A549 (cell line): ENCODE measurements at regions not wholly inside any gene's neighbourhood (a gene's known extent, or its start where the extent isn't known, plus 50 kb on each side); places are given as distances from the start of the nearest gene placed in this dataset.

Experiments
- ATAC-seq, 2 experiments: fragments of 200-7000 bp in 1 of 2; fragments of >200 bp in 1 of 2; cut with Nextera tagmentation in 1 of 2; cut with Tn5 transposase in 1 of 2; 3 replicates each; pipeline versions ENCODE4 v1.8.0 to v1.9.1; 2018 to 2020; ENCODE audit warnings: mild to moderate bottlenecking in 1 of 2, moderate library complexity in 1 of 2
- CTCF ChIA-PET: fragments of 300-600 bp; sonication (Branson Sonifier 250); formaldehyde crosslinking; extraction: SDS; loops from one replicate; lab custom pipeline; 2021; ENCODE audit warnings: antibody characterized with exemption, inconsistent platforms; lab: Yijun Ruan, JAX
- POLR2A ChIA-PET: fragments of 350-600 bp; formaldehyde crosslinking; extraction: SDS; loops from one replicate; lab custom pipeline; 2021; ENCODE audit warnings: antibody characterized with exemption, inconsistent platforms; lab: Yijun Ruan, JAX
- DNase-seq, 2 experiments: peaks; one replicate each; pipeline versions ENCODE4 v3.0.0 to v3.0.0-alpha.2; 2011 to 2016; ENCODE audit warnings: low read depth in 1 of 2, low spot score in 1 of 2
- FAIRE-seq: peaks from 2 replicates; lab custom pipeline; 2011; peaks lifted over from hg19 to GRCh38; lab: Jason Lieb, UNC
- H3K27ac ChIP-seq, 2 experiments: fragments of >200 bp; sonication (Bioruptor Twin); formaldehyde crosslinking; 3 replicates each; pipeline ENCODE4 v1.5.1; 2016 to 2017
- H3K4me1 ChIP-seq: fragments of >200 bp; sonication (Bioruptor Twin); formaldehyde crosslinking; 3 replicates; pipeline ENCODE4 v1.6.1; 2016
- H3K4me2 ChIP-seq: fragments of >200 bp; sonication (Bioruptor Twin); formaldehyde crosslinking; 3 replicates; pipeline ENCODE4 v1.6.1; 2016
- H3K4me3 ChIP-seq: fragments of >200 bp; sonication (Bioruptor Twin); formaldehyde crosslinking; 3 replicates; pipeline ENCODE4 v1.5.1; 2016
- H3K9me3 ChIP-seq: fragments of >200 bp; sonication (Bioruptor Twin); formaldehyde crosslinking; 3 replicates; pipeline ENCODE4 v1.6.1; 2016
- CBX2 ChIP-seq: fragments of 200-600 bp; sonication (generic); IDR thresholded peaks from 2 replicates; pipeline ENCODE4 v1.6.1; 2016; ENCODE audit warnings: low read depth, mild to moderate bottlenecking, borderline replicate concordance
- CBX8 ChIP-seq: fragments of 200-600 bp; sonication (generic); IDR thresholded peaks from 2 replicates; pipeline ENCODE4 v1.6.1; 2016
- CHD2 ChIP-seq: fragments of 150-350 bp; IDR thresholded peaks from 2 replicates; pipeline ENCODE4 v1.6.1; 2014; ENCODE audit warnings: low read length; ENCODE audit not compliant: partially characterized antibody
- CHD4 ChIP-seq: fragments of 200-600 bp; sonication (generic); IDR thresholded peaks from 2 replicates; pipeline ENCODE4 v1.6.1; 2016; ENCODE audit warnings: antibody characterized with exemption, mild to moderate bottlenecking, borderline replicate concordance
- CTCF ChIP-seq: fragments of >200 bp; sonication (Bioruptor Twin); formaldehyde crosslinking; IDR thresholded peaks from 3 replicates; pipeline ENCODE4 v1.5.1; 2016
- EHMT2 ChIP-seq: fragments of 200-600 bp; sonication (generic); IDR thresholded peaks from 2 replicates; pipeline ENCODE4 v1.6.1; 2016; ENCODE audit warnings: antibody characterized with exemption, low read depth, mild to moderate bottlenecking, moderate library complexity
- FOSL2 ChIP-seq, 2 experiments: fragments of 450-650 bp in 1 of 2; fragments of >200 bp in 1 of 2; sonication (Bioruptor Twin) in 1 of 2; formaldehyde crosslinking; IDR thresholded peaks; 2 replicates each; pipeline versions ENCODE4 v1.5.0 to v1.6.1; 2016 to 2020; ENCODE audit warnings: mild to moderate bottlenecking in 1 of 2, moderate library complexity in 1 of 2
- FOXS1 ChIP-seq: fragments of 250-450 bp; sonication (Bioruptor Pico); IDR thresholded peaks from 2 replicates; pipeline ENCODE4 v1.5.0; 2020; ENCODE audit warnings: mild to moderate bottlenecking, moderate library complexity
- GATA3 ChIP-seq: IDR thresholded peaks from 2 replicates; pipeline ENCODE4 v1.6.1; 2012; ENCODE audit warnings: borderline replicate concordance
- HDAC2 ChIP-seq: fragments of 200-600 bp; sonication (generic); IDR thresholded peaks from 2 replicates; pipeline ENCODE4 v1.6.1; 2016
- HEYL ChIP-seq: fragments of 250-450 bp; sonication (Bioruptor Pico); IDR thresholded peaks from 2 replicates; pipeline ENCODE4 v1.8.0; 2021; ENCODE audit warnings: mild to moderate bottlenecking, moderate library complexity
- HOXA7 ChIP-seq: fragments of 250-450 bp; sonication (Bioruptor Pico); IDR thresholded peaks from 2 replicates; pipeline ENCODE4 v1.5.0; 2020; ENCODE audit warnings: mild to moderate bottlenecking, moderate library complexity
- HOXB5 ChIP-seq: fragments of 250-450 bp; sonication (Bioruptor Pico); IDR thresholded peaks from 2 replicates; pipeline ENCODE4 v1.5.0; 2020; ENCODE audit warnings: mild to moderate bottlenecking, moderate library complexity
- JUN ChIP-seq, 2 experiments: fragments of >200 bp; sonication (Bioruptor Twin); formaldehyde crosslinking; IDR thresholded peaks; 2 replicates in 1 of 2; 3 replicates in 1 of 2; pipeline ENCODE4 v1.6.1; 2016 to 2017
- KDM5A ChIP-seq: fragments of 200-600 bp; sonication (generic); IDR thresholded peaks from 2 replicates; pipeline ENCODE4 v1.6.1; 2016; ENCODE audit warnings: antibody characterized with exemption, mild to moderate bottlenecking
- MAX ChIP-seq: IDR thresholded peaks from 2 replicates; pipeline ENCODE4 v1.6.1; 2012
- MAZ ChIP-seq: fragments of 150-350 bp; IDR thresholded peaks from 2 replicates; pipeline ENCODE4 v1.6.1; 2014; ENCODE audit warnings: antibody characterized with exemption, low read depth, low read length, borderline replicate concordance
- MYC ChIP-seq: IDR thresholded peaks from 2 replicates; pipeline ENCODE4 v1.6.1; 2012; ENCODE audit warnings: mild to moderate bottlenecking, inconsistent platforms, low read length, improper control_type of control experiment, borderline replicate concordance
- NR3C1 ChIP-seq: fragments of >200 bp; sonication (Bioruptor Twin); formaldehyde crosslinking; IDR thresholded peaks from 3 replicates; pipeline ENCODE4 v1.6.1; 2017
- POLR2AphosphoS2 ChIP-seq: conservative IDR thresholded peaks from 2 replicates; pipeline ENCODE4 v1.6.1; 2012; ENCODE audit warnings: low read length, improper control_type of control experiment, inconsistent platforms
- RFX5 ChIP-seq: fragments of 450-650 bp; IDR thresholded peaks from 2 replicates; pipeline ENCODE4 v1.7.1; 2014; ENCODE audit warnings: antibody characterized with exemption, mild to moderate bottlenecking, moderate library complexity
- SMC3 ChIP-seq: fragments of >200 bp; sonication (Bioruptor Twin); formaldehyde crosslinking; IDR thresholded peaks from 3 replicates; pipeline ENCODE4 v1.6.1; 2018; ENCODE audit warnings: inconsistent platforms
- TP53 ChIP-seq: fragments of 250-450 bp; sonication (Bioruptor Pico); IDR thresholded peaks from 2 replicates; pipeline ENCODE4 v1.5.0; 2021; ENCODE audit warnings: mild to moderate bottlenecking, moderate library complexity
- ZC3H11A ChIP-seq: fragments of 450-650 bp; IDR thresholded peaks from 2 replicates; pipeline ENCODE4 v1.6.1; 2014; ENCODE audit warnings: antibody characterized with exemption, mild to moderate bottlenecking
- ZFP36 ChIP-seq: fragments of 450-650 bp; IDR thresholded peaks from 2 replicates; pipeline ENCODE4 v1.6.1; 2014; ENCODE audit warnings: borderline replicate concordance; ENCODE audit not compliant: partially characterized antibody
- WGBS: methylation state at CpG from one replicate; pipeline ENCODE4 v1.1.6; 2017; ENCODE audit errors: missing lambda C conversion rate; 5-methylcytosine and 5-hydroxymethylcytosine counted together
- TF ChIP-seq, protein P1 (sequence below): fragments of 200-600 bp; sonication (generic); IDR thresholded peaks from 2 replicates; pipeline ENCODE4 v1.6.1; 2016; ENCODE audit warnings: antibody characterized with exemption, mild to moderate bottlenecking, moderate library complexity
- TF ChIP-seq, protein P2 (sequence below): fragments of 450-650 bp; IDR thresholded peaks from 2 replicates; pipeline ENCODE4 v1.6.1; 2014; ENCODE audit warnings: antibody characterized with exemption

GRCh38 chr18:37680911-37681310 lies 115.3 kb upstream of the CELF4 start:
- Histone ChIP-seq H3K4me3 (no peak overlapping the region), H3K27ac (no peak overlapping the region), H3K4me2 (no peak overlapping the region), H3K9me3 (no peaks in the 10 kb centered on the region), H3K4me1 (no peaks in the 10 kb centered on the region)
- TF ChIP-seq POLR2AphosphoS2 (no peak), NR3C1 (no peak), ZC3H11A (no peak), GATA3 (no peak), EHMT2 (no peak), HDAC2 (no peak), CHD4 (no peak), CBX8 (no peak), ZFP36 (no peak), MYC (no peak), CBX2 (no peak), CTCF (no peak), KDM5A (no peak), HOXB5 (CRISPR knock-in tag) (no peak)
- TF ChIP-seq, protein P1, sequence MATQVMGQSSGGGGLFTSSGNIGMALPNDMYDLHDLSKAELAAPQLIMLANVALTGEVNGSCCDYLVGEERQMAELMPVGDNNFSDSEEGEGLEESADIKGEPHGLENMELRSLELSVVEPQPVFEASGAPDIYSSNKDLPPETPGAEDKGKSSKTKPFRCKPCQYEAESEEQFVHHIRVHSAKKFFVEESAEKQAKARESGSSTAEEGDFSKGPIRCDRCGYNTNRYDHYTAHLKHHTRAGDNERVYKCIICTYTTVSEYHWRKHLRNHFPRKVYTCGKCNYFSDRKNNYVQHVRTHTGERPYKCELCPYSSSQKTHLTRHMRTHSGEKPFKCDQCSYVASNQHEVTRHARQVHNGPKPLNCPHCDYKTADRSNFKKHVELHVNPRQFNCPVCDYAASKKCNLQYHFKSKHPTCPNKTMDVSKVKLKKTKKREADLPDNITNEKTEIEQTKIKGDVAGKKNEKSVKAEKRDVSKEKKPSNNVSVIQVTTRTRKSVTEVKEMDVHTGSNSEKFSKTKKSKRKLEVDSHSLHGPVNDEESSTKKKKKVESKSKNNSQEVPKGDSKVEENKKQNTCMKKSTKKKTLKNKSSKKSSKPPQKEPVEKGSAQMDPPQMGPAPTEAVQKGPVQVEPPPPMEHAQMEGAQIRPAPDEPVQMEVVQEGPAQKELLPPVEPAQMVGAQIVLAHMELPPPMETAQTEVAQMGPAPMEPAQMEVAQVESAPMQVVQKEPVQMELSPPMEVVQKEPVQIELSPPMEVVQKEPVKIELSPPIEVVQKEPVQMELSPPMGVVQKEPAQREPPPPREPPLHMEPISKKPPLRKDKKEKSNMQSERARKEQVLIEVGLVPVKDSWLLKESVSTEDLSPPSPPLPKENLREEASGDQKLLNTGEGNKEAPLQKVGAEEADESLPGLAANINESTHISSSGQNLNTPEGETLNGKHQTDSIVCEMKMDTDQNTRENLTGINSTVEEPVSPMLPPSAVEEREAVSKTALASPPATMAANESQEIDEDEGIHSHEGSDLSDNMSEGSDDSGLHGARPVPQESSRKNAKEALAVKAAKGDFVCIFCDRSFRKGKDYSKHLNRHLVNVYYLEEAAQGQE: no peak
- TF ChIP-seq, protein P2, sequence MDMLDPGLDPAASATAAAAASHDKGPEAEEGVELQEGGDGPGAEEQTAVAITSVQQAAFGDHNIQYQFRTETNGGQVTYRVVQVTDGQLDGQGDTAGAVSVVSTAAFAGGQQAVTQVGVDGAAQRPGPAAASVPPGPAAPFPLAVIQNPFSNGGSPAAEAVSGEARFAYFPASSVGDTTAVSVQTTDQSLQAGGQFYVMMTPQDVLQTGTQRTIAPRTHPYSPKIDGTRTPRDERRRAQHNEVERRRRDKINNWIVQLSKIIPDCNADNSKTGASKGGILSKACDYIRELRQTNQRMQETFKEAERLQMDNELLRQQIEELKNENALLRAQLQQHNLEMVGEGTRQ: no peak
- FAIRE-seq (no peak), DNase-seq (no peak), ATAC-seq (no peak)
- ChIA-PET CTCF (no interaction called here), POLR2A (no interaction called here)
- WGBS: 3% methylated on average over 3 of the region's 3 CpGs

DNA sequence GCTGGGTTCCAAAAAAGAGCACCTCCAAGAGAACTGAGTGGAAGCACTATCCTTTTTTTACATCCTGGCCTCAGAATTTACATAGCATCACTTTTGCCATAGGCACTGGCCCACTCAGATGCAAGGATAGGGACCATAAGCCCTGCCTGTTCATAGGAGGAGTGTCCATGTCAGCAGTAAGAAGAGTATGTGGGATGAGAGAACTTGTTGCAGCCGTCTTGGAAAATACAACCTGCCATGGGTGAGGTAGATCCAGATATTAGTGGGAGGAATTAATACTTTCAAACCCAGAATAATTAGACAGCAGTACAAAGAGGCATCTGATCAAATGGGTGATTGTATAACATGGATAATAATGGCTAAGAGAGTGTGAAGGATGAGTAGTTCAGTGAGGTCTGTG lies 110.7 kb upstream of the CELF4 start:
- Histone ChIP-seq H3K9me3 (no peaks in the 10 kb centered on the region), H3K27ac (no peak overlapping the region), H3K4me1 (no peaks in the 10 kb centered on the region), H3K4me3 (no peak overlapping the region), H3K4me2 (no peak overlapping the region)
- FAIRE-seq (no peak), ATAC-seq (no peak), DNase-seq (no peak)
- 0% methylated on average over 1 of the region's 1 CpG for WGBS
- POLR2A ChIA-PET: no interaction called here
- CTCF ChIA-PET: no interaction called here
- TF ChIP-seq MAX (no peak), HEYL (no peak), TP53 (CRISPR knock-in tag) (no peak), MAZ (no peak), ZC3H11A (no peak), FOSL2 (IDR thresholded peaks at IDR 0.05) (no peak), FOSL2 (CRISPR knock-in tag; IDR thresholded peaks at IDR 0.05) (no peak), GATA3 (no peak), HOXA7 (CRISPR knock-in tag) (no peak), RFX5 (no peak), CHD2 (no peak), CBX8 (no peak), KDM5A (no peak), JUN (IDR thresholded peaks at IDR 0.05) (no peak), SMC3 (no peak), FOXS1 (no peak)
